A549 (cell line): ENCODE measurements at regions not wholly inside any gene's neighbourhood (a gene's known extent, or its start where the extent isn't known, plus 50 kb on each side); places are given as distances from the start of the nearest gene placed in this dataset.

Source experiments
- ATAC-seq, 2 experiments: fragments of 200-7000 bp in 1 of 2; fragments of >200 bp in 1 of 2; cut with Nextera tagmentation in 1 of 2; cut with Tn5 transposase in 1 of 2; 3 replicates each; pipeline versions ENCODE4 v1.8.0 to v1.9.1; 2018 to 2020; ENCODE audit warnings: mild to moderate bottlenecking in 1 of 2, moderate library complexity in 1 of 2
- CTCF ChIA-PET: fragments of 300-600 bp; sonication (Branson Sonifier 250); formaldehyde crosslinking; extraction: SDS; loops from one replicate; lab custom pipeline; 2021; ENCODE audit warnings: antibody characterized with exemption, inconsistent platforms; lab: Yijun Ruan, JAX
- POLR2A ChIA-PET: fragments of 350-600 bp; formaldehyde crosslinking; extraction: SDS; loops from one replicate; lab custom pipeline; 2021; ENCODE audit warnings: antibody characterized with exemption, inconsistent platforms; lab: Yijun Ruan, JAX
- DNase-seq, 2 experiments: peaks; one replicate each; pipeline versions ENCODE4 v3.0.0 to v3.0.0-alpha.2; 2011 to 2016; ENCODE audit warnings: low read depth in 1 of 2, low spot score in 1 of 2
- FAIRE-seq: peaks from 2 replicates; lab custom pipeline; 2011; peaks lifted over from hg19 to GRCh38; lab: Jason Lieb, UNC
- H3K27ac ChIP-seq, 2 experiments: fragments of >200 bp; sonication (Bioruptor Twin); formaldehyde crosslinking; 3 replicates each; pipeline ENCODE4 v1.5.1; 2016 to 2017
- H3K4me1 ChIP-seq: fragments of >200 bp; sonication (Bioruptor Twin); formaldehyde crosslinking; 3 replicates; pipeline ENCODE4 v1.6.1; 2016
- H3K4me2 ChIP-seq: fragments of >200 bp; sonication (Bioruptor Twin); formaldehyde crosslinking; 3 replicates; pipeline ENCODE4 v1.6.1; 2016
- H3K4me3 ChIP-seq: fragments of >200 bp; sonication (Bioruptor Twin); formaldehyde crosslinking; 3 replicates; pipeline ENCODE4 v1.5.1; 2016
- H3K9me3 ChIP-seq: fragments of >200 bp; sonication (Bioruptor Twin); formaldehyde crosslinking; 3 replicates; pipeline ENCODE4 v1.6.1; 2016
- BCL3 ChIP-seq: fragments of >200 bp; sonication (Bioruptor Twin); formaldehyde crosslinking; IDR thresholded peaks from 3 replicates; pipeline ENCODE4 v1.6.1; 2016
- CBX2 ChIP-seq: fragments of 200-600 bp; sonication (generic); IDR thresholded peaks from 2 replicates; pipeline ENCODE4 v1.6.1; 2016; ENCODE audit warnings: low read depth, mild to moderate bottlenecking, borderline replicate concordance
- CBX8 ChIP-seq: fragments of 200-600 bp; sonication (generic); IDR thresholded peaks from 2 replicates; pipeline ENCODE4 v1.6.1; 2016
- CEBPB ChIP-seq, 2 experiments: fragments of >200 bp in 1 of 2; sonication (Bioruptor Twin) in 1 of 2; formaldehyde crosslinking in 1 of 2; IDR thresholded peaks; 2 replicates each; pipeline ENCODE4 v1.6.1; 2012 to 2016
- EHF ChIP-seq: fragments of 250-450 bp; sonication (Bioruptor Pico); IDR thresholded peaks from 2 replicates; pipeline ENCODE4 v1.5.0; 2020; ENCODE audit warnings: mild to moderate bottlenecking
- ESRRA ChIP-seq: fragments of 150-350 bp; IDR thresholded peaks from 2 replicates; pipeline ENCODE4 v1.6.1; 2014; ENCODE audit warnings: mild to moderate bottlenecking, low read length, borderline replicate concordance
- HDAC2 ChIP-seq: fragments of 200-600 bp; sonication (generic); IDR thresholded peaks from 2 replicates; pipeline ENCODE4 v1.6.1; 2016
- HEYL ChIP-seq: fragments of 250-450 bp; sonication (Bioruptor Pico); IDR thresholded peaks from 2 replicates; pipeline ENCODE4 v1.8.0; 2021; ENCODE audit warnings: mild to moderate bottlenecking, moderate library complexity
- HOXB5 ChIP-seq: fragments of 250-450 bp; sonication (Bioruptor Pico); IDR thresholded peaks from 2 replicates; pipeline ENCODE4 v1.5.0; 2020; ENCODE audit warnings: mild to moderate bottlenecking, moderate library complexity
- MAFK ChIP-seq: fragments of 450-650 bp; IDR thresholded peaks from 2 replicates; pipeline ENCODE4 v1.6.1; 2014; ENCODE audit not compliant: partially characterized antibody
- MAZ ChIP-seq: fragments of 150-350 bp; IDR thresholded peaks from 2 replicates; pipeline ENCODE4 v1.6.1; 2014; ENCODE audit warnings: antibody characterized with exemption, low read depth, low read length, borderline replicate concordance
- NR3C1 ChIP-seq: fragments of >200 bp; sonication (Bioruptor Twin); formaldehyde crosslinking; IDR thresholded peaks from 3 replicates; pipeline ENCODE4 v1.6.1; 2017
- POLR2A ChIP-seq: IDR thresholded peaks from 2 replicates; pipeline ENCODE4 v1.6.1; 2012; ENCODE audit warnings: mild to moderate bottlenecking, low read length
- RARB ChIP-seq: fragments of 250-450 bp; sonication (Bioruptor Pico); IDR thresholded peaks from 2 replicates; pipeline ENCODE4 v1.8.0; 2021; ENCODE audit warnings: mild to moderate bottlenecking, moderate library complexity
- TP53 ChIP-seq: fragments of 250-450 bp; sonication (Bioruptor Pico); IDR thresholded peaks from 2 replicates; pipeline ENCODE4 v1.5.0; 2021; ENCODE audit warnings: mild to moderate bottlenecking, moderate library complexity
- USF2 ChIP-seq: fragments of 450-650 bp; IDR thresholded peaks from 2 replicates; pipeline ENCODE4 v1.6.1; 2014; ENCODE audit warnings: antibody characterized with exemption
- ZC3H11A ChIP-seq: fragments of 450-650 bp; IDR thresholded peaks from 2 replicates; pipeline ENCODE4 v1.6.1; 2014; ENCODE audit warnings: antibody characterized with exemption, mild to moderate bottlenecking
- ZFP36 ChIP-seq: fragments of 450-650 bp; IDR thresholded peaks from 2 replicates; pipeline ENCODE4 v1.6.1; 2014; ENCODE audit warnings: borderline replicate concordance; ENCODE audit not compliant: partially characterized antibody
- ZSCAN20 ChIP-seq: fragments of 250-450 bp; sonication (Bioruptor Pico); IDR thresholded peaks from 2 replicates; pipeline ENCODE4 v1.8.0; 2022; ENCODE audit warnings: mild to moderate bottlenecking, moderate library complexity
- WGBS: methylation state at CpG from one replicate; pipeline ENCODE4 v1.1.6; 2017; ENCODE audit errors: missing lambda C conversion rate; 5-methylcytosine and 5-hydroxymethylcytosine counted together
- TF ChIP-seq, protein P1 (sequence below): fragments of 250-450 bp; sonication (Bioruptor Pico); IDR thresholded peaks from 2 replicates; pipeline ENCODE4 v1.5.0; 2020; ENCODE audit warnings: low read depth, mild to moderate bottlenecking, moderate library complexity
- TF ChIP-seq, protein P2 (sequence below): IDR thresholded peaks from 2 replicates; pipeline ENCODE4 v1.6.1; 2012; ENCODE audit warnings: low read depth, borderline replicate concordance
- TF ChIP-seq, protein P3 (sequence below): fragments of 200-600 bp; sonication (generic); IDR thresholded peaks from 2 replicates; pipeline ENCODE4 v1.6.1; 2016; ENCODE audit warnings: antibody characterized with exemption, mild to moderate bottlenecking, moderate library complexity

DNA sequence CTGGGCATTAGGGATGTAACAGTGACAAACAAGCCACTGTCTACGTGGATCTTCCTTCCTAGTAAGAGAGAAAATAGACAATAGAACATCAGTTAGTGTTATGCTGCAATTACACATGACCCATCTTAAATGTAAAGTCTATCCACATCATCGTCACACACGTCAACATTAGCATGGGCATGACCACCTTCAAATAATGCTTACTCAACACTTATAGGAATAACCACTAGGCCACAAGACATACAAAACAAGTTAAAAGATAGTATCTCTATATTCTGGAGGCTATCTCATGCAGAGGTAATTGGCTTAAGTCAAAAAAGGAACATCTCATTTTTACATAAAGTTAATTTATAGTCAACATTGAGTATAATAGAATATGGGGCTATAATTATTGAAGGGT lies 156.5 kb downstream of the MOXD1 start:
- Histone ChIP-seq H3K4me3 (no peak overlapping the region), H3K4me2 (no peak overlapping the region), H3K27ac (no peak overlapping the region), H3K4me1 (no peaks in the 10 kb centered on the region), H3K9me3 (no peaks in the 10 kb centered on the region)
- FAIRE-seq (no peak), DNase-seq (no peak), ATAC-seq (no peak)
- 66% methylated on average over 3 of the region's 3 CpGs for WGBS
- ChIA-PET POLR2A (no interaction called here), CTCF (no interaction called here)
- TF ChIP-seq MAFK (peak; percentile 85), HEYL (CRISPR knock-in tag) (no peak), EHF (CRISPR knock-in tag) (no peak), ZC3H11A (no peak), CBX2 (no peak)
- TF ChIP-seq, protein P1, sequence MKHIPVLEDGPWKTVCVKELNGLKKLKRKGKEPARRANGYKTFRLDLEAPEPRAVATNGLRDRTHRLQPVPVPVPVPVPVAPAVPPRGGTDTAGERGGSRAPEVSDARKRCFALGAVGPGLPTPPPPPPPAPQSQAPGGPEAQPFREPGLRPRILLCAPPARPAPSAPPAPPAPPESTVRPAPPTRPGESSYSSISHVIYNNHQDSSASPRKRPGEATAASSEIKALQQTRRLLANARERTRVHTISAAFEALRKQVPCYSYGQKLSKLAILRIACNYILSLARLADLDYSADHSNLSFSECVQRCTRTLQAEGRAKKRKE (CRISPR knock-in tag), result no peak

- H3K9me3 ChIP-seq, result no peaks in the 10 kb centered on the region
- ATAC-seq, result no peak
- no peak overlapping the region for H3K27ac ChIP-seq
- ChIA-PET CTCF (no interaction called here), POLR2A (no interaction called here)
- no peaks in the 10 kb centered on the region for H3K4me1 ChIP-seq
- DNase-seq, result no peak
- no peak for FAIRE-seq
- H3K4me2 ChIP-seq, result no peak overlapping the region
- WGBS, result 6% methylated on average over 3 of the region's 3 CpGs
- TF ChIP-seq RARB (CRISPR knock-in tag), result no peak
- TF ChIP-seq POLR2A, result no peak
- no peak for TF ChIP-seq ZC3H11A
- no peak for TF ChIP-seq MAZ
- no peak for TF ChIP-seq HDAC2
- TF ChIP-seq, protein P2, sequence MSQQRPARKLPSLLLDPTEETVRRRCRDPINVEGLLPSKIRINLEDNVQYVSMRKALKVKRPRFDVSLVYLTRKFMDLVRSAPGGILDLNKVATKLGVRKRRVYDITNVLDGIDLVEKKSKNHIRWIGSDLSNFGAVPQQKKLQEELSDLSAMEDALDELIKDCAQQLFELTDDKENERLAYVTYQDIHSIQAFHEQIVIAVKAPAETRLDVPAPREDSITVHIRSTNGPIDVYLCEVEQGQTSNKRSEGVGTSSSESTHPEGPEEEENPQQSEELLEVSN, result no peak
- TF ChIP-seq, protein P3, sequence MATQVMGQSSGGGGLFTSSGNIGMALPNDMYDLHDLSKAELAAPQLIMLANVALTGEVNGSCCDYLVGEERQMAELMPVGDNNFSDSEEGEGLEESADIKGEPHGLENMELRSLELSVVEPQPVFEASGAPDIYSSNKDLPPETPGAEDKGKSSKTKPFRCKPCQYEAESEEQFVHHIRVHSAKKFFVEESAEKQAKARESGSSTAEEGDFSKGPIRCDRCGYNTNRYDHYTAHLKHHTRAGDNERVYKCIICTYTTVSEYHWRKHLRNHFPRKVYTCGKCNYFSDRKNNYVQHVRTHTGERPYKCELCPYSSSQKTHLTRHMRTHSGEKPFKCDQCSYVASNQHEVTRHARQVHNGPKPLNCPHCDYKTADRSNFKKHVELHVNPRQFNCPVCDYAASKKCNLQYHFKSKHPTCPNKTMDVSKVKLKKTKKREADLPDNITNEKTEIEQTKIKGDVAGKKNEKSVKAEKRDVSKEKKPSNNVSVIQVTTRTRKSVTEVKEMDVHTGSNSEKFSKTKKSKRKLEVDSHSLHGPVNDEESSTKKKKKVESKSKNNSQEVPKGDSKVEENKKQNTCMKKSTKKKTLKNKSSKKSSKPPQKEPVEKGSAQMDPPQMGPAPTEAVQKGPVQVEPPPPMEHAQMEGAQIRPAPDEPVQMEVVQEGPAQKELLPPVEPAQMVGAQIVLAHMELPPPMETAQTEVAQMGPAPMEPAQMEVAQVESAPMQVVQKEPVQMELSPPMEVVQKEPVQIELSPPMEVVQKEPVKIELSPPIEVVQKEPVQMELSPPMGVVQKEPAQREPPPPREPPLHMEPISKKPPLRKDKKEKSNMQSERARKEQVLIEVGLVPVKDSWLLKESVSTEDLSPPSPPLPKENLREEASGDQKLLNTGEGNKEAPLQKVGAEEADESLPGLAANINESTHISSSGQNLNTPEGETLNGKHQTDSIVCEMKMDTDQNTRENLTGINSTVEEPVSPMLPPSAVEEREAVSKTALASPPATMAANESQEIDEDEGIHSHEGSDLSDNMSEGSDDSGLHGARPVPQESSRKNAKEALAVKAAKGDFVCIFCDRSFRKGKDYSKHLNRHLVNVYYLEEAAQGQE, result no peak
- no peak for TF ChIP-seq ZFP36
- TF ChIP-seq ZSCAN20 (CRISPR knock-in tag), result no peak
- TF ChIP-seq USF2, result no peak
- TF ChIP-seq BCL3, result no peak
- TF ChIP-seq CBX8, result no peak
- H3K4me3 ChIP-seq, result no peak overlapping the region
Observed at GRCh38 chr6:132236744-132237143, 164.5 kb downstream of the MOXD1 start.

- no peak for ATAC-seq
- no peak overlapping the region for H3K4me2 ChIP-seq
- no peaks in the 10 kb centered on the region for H3K4me1 ChIP-seq
- no peak overlapping the region for H3K4me3 ChIP-seq
- no peak for DNase-seq
- 24% methylated on average over 1 of the region's 1 CpG for WGBS
- H3K9me3 ChIP-seq, result no peaks in the 10 kb centered on the region
- POLR2A ChIA-PET, result no interaction called here
- FAIRE-seq, result no peak
- CTCF ChIA-PET, result no interaction called here
- TF ChIP-seq POLR2A (no peak), HOXB5 (CRISPR knock-in tag) (no peak), CEBPB (IDR thresholded peaks at IDR 0.05) (no peak), MAZ (no peak), TP53 (CRISPR knock-in tag) (no peak), NR3C1 (no peak), ESRRA (no peak)
- no peak overlapping the region for H3K27ac ChIP-seq
Observed at GRCh38 chr6:132236281-132236680, 165.0 kb downstream of the MOXD1 start.
